Neutrophil (primary cell): ENCODE measurements at regions not wholly inside any gene's neighbourhood (a gene's known extent, or its start where the extent isn't known, plus 50 kb on each side); places are given as distances from the start of the nearest gene placed in this dataset.

Experiments used
- H3K27ac ChIP-seq: fragments of 200-600 bp; sonication (generic); 2 replicates; pipeline ENCODE4 v1.5.1; 2016; ENCODE audit warnings: mild to moderate bottlenecking, moderate library complexity
- H3K27me3 ChIP-seq: fragments of 200-600 bp; sonication (generic); 2 replicates; pipeline ENCODE4 v1.6.0; 2016; ENCODE audit warnings: mild to moderate bottlenecking
- H3K36me3 ChIP-seq: fragments of 200-600 bp; sonication (generic); 2 replicates; pipeline ENCODE4 v1.5.1; 2017
- H3K4me1 ChIP-seq, 2 experiments: fragments of 200-600 bp in 1 of 2; sonication (generic) in 1 of 2; 1 replicate in 1 of 2; 2 replicates in 1 of 2; pipeline versions ENCODE4 v1.5.1 to v1.6.1; 2013 to 2016; ENCODE audit warnings: low read depth in 1 of 2, low read length in 1 of 2, mild to moderate bottlenecking in 1 of 2, moderate library complexity in 1 of 2; ENCODE audit not compliant: control insufficient read depth in 1 of 2, insufficient read depth in 1 of 2
- H3K4me3 ChIP-seq, 2 experiments: fragments of 200-600 bp in 1 of 2; sonication (generic) in 1 of 2; 1 replicate in 1 of 2; 2 replicates in 1 of 2; pipeline ENCODE4 v1.5.1; 2013 to 2016; ENCODE audit warnings: low read depth in 1 of 2, low read length in 1 of 2, mild to moderate bottlenecking in 1 of 2, moderate library complexity in 1 of 2
- H3K9me3 ChIP-seq: fragments of 200-600 bp; sonication (generic); 2 replicates; pipeline ENCODE4 v1.5.1; 2016
- CTCF ChIP-seq: fragments of 200-600 bp; sonication (generic); IDR thresholded peaks from 2 replicates; pipeline ENCODE4 v1.5.1; 2016; ENCODE audit warnings: antibody characterized with exemption

DNA sequence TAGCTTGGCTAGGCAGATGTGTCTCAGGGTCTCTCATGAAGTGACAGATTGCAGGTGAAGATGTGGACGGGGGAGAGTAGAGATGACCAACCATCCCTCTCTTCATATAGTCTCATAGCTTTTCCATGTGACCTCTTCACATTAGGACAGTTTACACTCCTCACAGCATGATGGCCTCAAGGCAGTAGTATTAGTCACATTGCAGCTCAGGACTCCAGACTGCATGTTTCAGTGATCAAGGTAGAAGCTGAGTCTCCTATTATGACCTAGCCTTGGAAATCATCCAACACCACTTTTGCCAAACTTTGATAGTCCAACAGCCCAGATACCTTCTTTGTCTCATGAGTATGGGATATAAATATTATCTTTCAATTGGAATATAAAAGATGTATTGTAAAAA is 147.7 kb downstream of the GASK1B start:
- H3K9me3 ChIP-seq: no peaks in the 10 kb centered on the region
- no peaks in the 10 kb centered on the region for H3K27me3 ChIP-seq

DNA sequence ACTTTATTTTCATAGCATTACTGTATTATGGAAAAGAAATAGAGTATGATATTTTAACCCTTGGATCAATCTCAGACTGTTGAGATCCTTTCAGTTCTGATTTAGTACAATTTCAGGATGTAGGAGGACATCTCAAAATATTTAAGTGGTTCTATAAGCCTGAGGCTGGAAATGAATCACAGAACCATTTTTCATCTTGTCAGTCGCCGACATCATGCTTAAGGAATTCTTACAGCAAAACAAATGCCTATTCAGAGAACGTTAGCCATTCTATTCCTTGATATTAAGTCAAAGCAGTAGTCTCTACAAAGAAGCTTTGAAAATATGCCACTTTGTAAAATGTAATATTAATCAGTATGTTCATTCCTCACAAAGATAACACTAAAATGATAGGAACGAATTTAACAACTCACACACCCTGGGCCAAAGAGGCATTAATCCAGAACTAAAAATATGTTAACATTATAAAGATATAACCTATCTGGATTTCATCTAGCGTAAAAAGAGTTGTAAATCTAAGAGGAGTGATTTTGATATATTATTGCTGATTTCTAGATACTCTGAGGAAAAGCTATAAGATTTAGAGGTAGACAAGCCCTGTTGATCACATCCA is 152.0 kb downstream of the GASK1B start:
- H3K27ac ChIP-seq: no peak overlapping the region
- TF ChIP-seq CTCF: no peak
- H3K27me3 ChIP-seq: no peaks in the 10 kb centered on the region
- H3K36me3 ChIP-seq: no peaks in the 10 kb centered on the region
- H3K9me3 ChIP-seq: no peaks in the 10 kb centered on the region
- no peak overlapping the region for H3K4me3 ChIP-seq
- no peaks in the 10 kb centered on the region for H3K4me1 ChIP-seq

More for the DNA sequence above, 147.7 kb downstream of the GASK1B start:
- H3K36me3 ChIP-seq: no peaks in the 10 kb centered on the region
- H3K27ac ChIP-seq: no peak overlapping the region
- no peak for TF ChIP-seq CTCF
- H3K4me1 ChIP-seq: no peaks in the 10 kb centered on the region
- H3K4me3 ChIP-seq: no peak overlapping the region

DNA sequence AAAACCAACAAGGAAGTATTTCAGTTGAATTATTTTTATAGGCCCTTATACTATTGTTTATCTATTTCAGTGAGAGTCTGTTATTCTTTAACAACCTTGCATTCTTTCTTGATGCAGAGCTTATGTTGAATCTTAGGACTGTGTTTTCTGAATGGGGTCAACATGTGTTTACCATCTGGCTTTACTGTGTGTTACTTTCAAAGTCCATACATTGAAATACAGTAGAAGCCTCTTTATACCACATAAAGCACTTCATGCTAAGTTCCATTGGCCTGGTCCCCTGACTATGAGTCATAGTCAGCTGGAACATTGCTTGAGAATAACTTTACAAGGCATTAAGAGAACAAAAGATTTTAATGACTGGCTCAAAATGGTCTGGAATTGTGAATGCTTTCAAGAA is 152.6 kb downstream of the GASK1B start:
- Histone ChIP-seq H3K36me3 (no peaks in the 10 kb centered on the region), H3K27me3 (no peaks in the 10 kb centered on the region), H3K4me3 (no peak overlapping the region), H3K9me3 (no peaks in the 10 kb centered on the region), H3K27ac (no peak overlapping the region), H3K4me1 (no peaks in the 10 kb centered on the region)
- no peak for TF ChIP-seq CTCF

GRCh38 chr4:158018831-158019230 is 154.0 kb downstream of the GASK1B start:
- H3K4me1 ChIP-seq: no peaks in the 10 kb centered on the region
- H3K9me3 ChIP-seq: no peaks in the 10 kb centered on the region
- H3K36me3 ChIP-seq: no peaks in the 10 kb centered on the region
- H3K27ac ChIP-seq: no peak overlapping the region
- no peak overlapping the region for H3K4me3 ChIP-seq
- no peak for TF ChIP-seq CTCF
- no peaks in the 10 kb centered on the region for H3K27me3 ChIP-seq

- no peaks in the 10 kb centered on the region for H3K4me1 ChIP-seq
Measured at GRCh38 chr4:158018221-158018830, 154.5 kb downstream of the GASK1B start.

More at GRCh38 chr4:158018221-158018830, 154.5 kb downstream of the GASK1B start:
- no peak overlapping the region for H3K4me3 ChIP-seq
- no peak for TF ChIP-seq CTCF
- H3K9me3 ChIP-seq: no peaks in the 10 kb centered on the region
- no peaks in the 10 kb centered on the region for H3K27me3 ChIP-seq
- no peaks in the 10 kb centered on the region for H3K36me3 ChIP-seq
- no peak overlapping the region for H3K27ac ChIP-seq
